ENCODE measurements at regions not wholly inside any gene's neighbourhood (a gene's known extent, or its start where the extent isn't known, plus 50 kb on each side); places are given as distances from the start of the nearest gene placed in this dataset.

- Mint-ChIP-seq H3K4me3 (ENCODE audit: low read depth, unreplicated experiment) (no peak overlapping the region), H3K9me3 (ENCODE audit: low read depth, unreplicated experiment) (no peaks in the 10 kb centered on the region), H3K27me3 (ENCODE audit: unreplicated experiment) (no peaks in the 10 kb centered on the region), H3K27ac (ENCODE audit: unreplicated experiment) (no peak overlapping the region), H3K4me1 (ENCODE audit: low read depth, unreplicated experiment) (no peaks in the 10 kb centered on the region), H3K36me3 (ENCODE audit: insufficient read depth, unreplicated experiment) (no peaks in the 10 kb centered on the region)
- no peak for DNase-seq
- no TSS peak for BruUV-seq (replicated peaks)
- CTCF ChIA-PET, result no interaction called here
- intact Hi-C loops (cut with micrococcal nuclease; ENCODE audit: unreplicated experiment), result no loop called here
- TF ChIP-seq CTCF (IDR thresholded peaks at IDR 0.05; ENCODE audit: unreplicated experiment), result no peak
These were observed 156.3 kb downstream of the ESM1 start for GRCh38 chr5:54829102-54829501.

GRCh38 chr5:54828151-54828550, 157.2 kb downstream of the ESM1 start:
- H3K27me3 Mint-ChIP-seq (ENCODE audit: unreplicated experiment), result no peaks in the 10 kb centered on the region
- no peaks in the 10 kb centered on the region for H3K4me1 Mint-ChIP-seq (ENCODE audit: low read depth, unreplicated experiment)
- intact Hi-C loops (cut with micrococcal nuclease; ENCODE audit: unreplicated experiment), result no loop called here
- CTCF ChIA-PET, result no interaction called here
- no peak for DNase-seq
- no peak for TF ChIP-seq CTCF (IDR thresholded peaks at IDR 0.05; ENCODE audit: unreplicated experiment)
- H3K9me3 Mint-ChIP-seq (ENCODE audit: low read depth, unreplicated experiment), result no peaks in the 10 kb centered on the region
- no peaks in the 10 kb centered on the region for H3K36me3 Mint-ChIP-seq (ENCODE audit: insufficient read depth, unreplicated experiment)
- no peak overlapping the region for H3K4me3 Mint-ChIP-seq (ENCODE audit: low read depth, unreplicated experiment)
- no TSS peak for BruUV-seq (replicated peaks)
- no peak overlapping the region for H3K27ac Mint-ChIP-seq (ENCODE audit: unreplicated experiment)

- DNase-seq, result no peak
- no peak overlapping the region for H3K4me3 Mint-ChIP-seq (ENCODE audit: low read depth, unreplicated experiment)
- no TSS peak for BruUV-seq (replicated peaks)
- TF ChIP-seq CTCF (IDR thresholded peaks at IDR 0.05; ENCODE audit: unreplicated experiment), result no peak
- CTCF ChIA-PET, result no interaction called here
- intact Hi-C loops (cut with micrococcal nuclease; ENCODE audit: unreplicated experiment), result no loop called here
- no peaks in the 10 kb centered on the region for H3K36me3 Mint-ChIP-seq (ENCODE audit: insufficient read depth, unreplicated experiment)
- peaks cover 15% of the 10 kb centered on the region for H3K4me1 Mint-ChIP-seq (ENCODE audit: low read depth, unreplicated experiment)
- H3K9me3 Mint-ChIP-seq (ENCODE audit: low read depth, unreplicated experiment), result no peaks in the 10 kb centered on the region
- H3K27ac Mint-ChIP-seq (ENCODE audit: unreplicated experiment), result no peak overlapping the region
- H3K27me3 Mint-ChIP-seq (ENCODE audit: unreplicated experiment), result no peaks in the 10 kb centered on the region
These were observed 160.4 kb downstream of the ESM1 start for GRCh38 chr5:54825005-54825404.

GRCh38 chr5:54823006-54823405, 162.4 kb downstream of the ESM1 start:
- TF ChIP-seq CTCF (IDR thresholded peaks at IDR 0.05; ENCODE audit: unreplicated experiment), result no peak

GRCh38 chr5:54822324-54822687, 163.1 kb downstream of the ESM1 start:
- no peak for DNase-seq
- CTCF ChIA-PET, result interaction anchor here (2.0 kb wide), 1 partner anchor 10 kb away, joined by 4 read pairs; no protein-coding TSS in a partner anchor
- Mint-ChIP-seq H3K27me3 (ENCODE audit: unreplicated experiment) (no peaks in the 10 kb centered on the region), H3K27ac (ENCODE audit: unreplicated experiment) (no peak overlapping the region), H3K4me3 (ENCODE audit: low read depth, unreplicated experiment) (no peak overlapping the region), H3K9me3 (ENCODE audit: low read depth, unreplicated experiment) (no peaks in the 10 kb centered on the region), H3K4me1 (ENCODE audit: low read depth, unreplicated experiment) (peaks cover 15% of the 10 kb centered on the region), H3K36me3 (ENCODE audit: insufficient read depth, unreplicated experiment) (no peaks in the 10 kb centered on the region)
- BruUV-seq (replicated peaks), result no TSS peak
- intact Hi-C loops (cut with micrococcal nuclease; ENCODE audit: unreplicated experiment), result no loop called here
- TF ChIP-seq CTCF (IDR thresholded peaks at IDR 0.05; ENCODE audit: unreplicated experiment), result no peak

More at GRCh38 chr5:54823006-54823405, 162.4 kb downstream of the ESM1 start:
- H3K4me1 Mint-ChIP-seq (ENCODE audit: low read depth, unreplicated experiment), result peaks cover 15% of the 10 kb centered on the region
- no peak overlapping the region for H3K4me3 Mint-ChIP-seq (ENCODE audit: low read depth, unreplicated experiment)
- BruUV-seq (replicated peaks), result no TSS peak
- H3K27me3 Mint-ChIP-seq (ENCODE audit: unreplicated experiment), result no peaks in the 10 kb centered on the region
- DNase-seq, result no peak
- CTCF ChIA-PET, result no interaction called here
- intact Hi-C loops (cut with micrococcal nuclease; ENCODE audit: unreplicated experiment), result no loop called here
- H3K36me3 Mint-ChIP-seq (ENCODE audit: insufficient read depth, unreplicated experiment), result no peaks in the 10 kb centered on the region
- no peak overlapping the region for H3K27ac Mint-ChIP-seq (ENCODE audit: unreplicated experiment)
- no peaks in the 10 kb centered on the region for H3K9me3 Mint-ChIP-seq (ENCODE audit: low read depth, unreplicated experiment)
